DND-41 (cell line): ENCODE measurements at regions not wholly inside any gene's neighbourhood (a gene's known extent, or its start where the extent isn't known, plus 50 kb on each side); places are given as distances from the start of the nearest gene placed in this dataset.

ENCODE experiments used
- CTCF ChIP-seq: IDR thresholded peaks from 2 replicates; pipeline ENCODE4 v1.5.1; 2012; ENCODE audit warnings: borderline replicate concordance, low read length, moderate library complexity, mild to moderate bottlenecking; ENCODE audit not compliant: poor library complexity, severe bottlenecking; ENCODE audit errors: extremely low read depth
- EZH2 ChIP-seq: IDR thresholded peaks from 3 replicates; pipeline ENCODE4 v1.6.1; 2012; ENCODE audit warnings: borderline replicate concordance, low read depth, mild to moderate bottlenecking, moderate library complexity, low read length, inconsistent platforms; ENCODE audit not compliant: severe bottlenecking

GRCh38 chr2:198387677-198388076 is 583.3 kb downstream of the PLCL1 start:
- TF ChIP-seq CTCF = no peak
- TF ChIP-seq EZH2 = no peak
